Astrocyte (in vitro differentiated cells and primary cell): ENCODE measurements at regions not wholly inside any gene's neighbourhood (a gene's known extent, or its start where the extent isn't known, plus 50 kb on each side); places are given as distances from the start of the nearest gene placed in this dataset.
A peak's percentile ranks its signal among the peaks of the same experiment; 100 is the strongest.

Source experiments
- DNase-seq: peaks from one replicate; pipeline ENCODE4 v3.0.0-alpha.2; 2010; ENCODE audit warnings: low read depth
- FAIRE-seq: peaks from 2 replicates; lab custom pipeline; 2011; peaks lifted over from hg19 to GRCh38; lab: Jason Lieb, UNC
- H2AFZ ChIP-seq: 2 replicates; pipeline ENCODE4 v1.6.0; 2012; ENCODE audit warnings: low read depth, low read length, inconsistent platforms
- H3K27ac ChIP-seq: 2 replicates; pipeline ENCODE4 v1.5.1; 2011; ENCODE audit warnings: low read depth, low read length, inconsistent platforms
- H3K27me3 ChIP-seq: 2 replicates; pipeline ENCODE4 v1.6.0; 2011; ENCODE audit warnings: low read length, inconsistent platforms; ENCODE audit not compliant: insufficient read depth
- H3K36me3 ChIP-seq: 2 replicates; pipeline ENCODE4 v1.5.1; 2011; ENCODE audit warnings: low read length, inconsistent platforms; ENCODE audit not compliant: insufficient read depth
- H3K4me1 ChIP-seq: 2 replicates; pipeline ENCODE4 v1.5.1; 2011; ENCODE audit warnings: low read length, inconsistent platforms; ENCODE audit not compliant: insufficient read depth
- H3K4me2 ChIP-seq: 2 replicates; pipeline ENCODE4 v1.6.0; 2012; ENCODE audit warnings: low read length, inconsistent platforms
- H3K4me3 ChIP-seq: 2 replicates; pipeline ENCODE4 v1.5.1; 2011; ENCODE audit warnings: low read depth, mild to moderate bottlenecking, low read length, inconsistent platforms; ENCODE audit not compliant: insufficient read depth
- H3K79me2 ChIP-seq: 2 replicates; pipeline ENCODE4 v1.6.0; 2012; ENCODE audit warnings: mild to moderate bottlenecking, low read length, inconsistent platforms; ENCODE audit not compliant: insufficient read depth
- H3K9ac ChIP-seq: 2 replicates; pipeline ENCODE4 v1.6.0; 2012; ENCODE audit warnings: mild to moderate bottlenecking, low read length, inconsistent platforms
- H3K9me3 ChIP-seq: 2 replicates; pipeline ENCODE4 v1.5.1; 2012; ENCODE audit warnings: low read depth, mild to moderate bottlenecking, low read length, inconsistent platforms; ENCODE audit not compliant: insufficient read depth
- H4K20me1 ChIP-seq: 2 replicates; pipeline ENCODE4 v1.6.0; 2012; ENCODE audit warnings: low read length, inconsistent platforms; ENCODE audit not compliant: insufficient read depth
- H3K27ac Mint-ChIP-seq: one replicate; pipeline ENCODE4 v1.8.0; 2021; ENCODE audit warnings: mild to moderate bottlenecking, mixed read lengths; ENCODE audit not compliant: unreplicated experiment
- H3K27me3 Mint-ChIP-seq: one replicate; pipeline ENCODE4 v1.8.0; 2021; ENCODE audit warnings: low read depth, mixed read lengths; ENCODE audit not compliant: unreplicated experiment
- H3K36me3 Mint-ChIP-seq: one replicate; pipeline ENCODE4 v1.8.0; 2021; ENCODE audit warnings: low read depth, mixed read lengths; ENCODE audit not compliant: unreplicated experiment
- H3K4me1 Mint-ChIP-seq: one replicate; pipeline ENCODE4 v1.8.0; 2021; ENCODE audit warnings: low read depth, mixed read lengths; ENCODE audit not compliant: unreplicated experiment
- H3K4me3 Mint-ChIP-seq: one replicate; pipeline ENCODE4 v1.8.0; 2021; ENCODE audit warnings: mild to moderate bottlenecking, moderate library complexity, mixed read lengths; ENCODE audit not compliant: unreplicated experiment
- H3K9me3 Mint-ChIP-seq: one replicate; pipeline ENCODE4 v1.8.0; 2021; ENCODE audit warnings: mild to moderate bottlenecking, mixed read lengths; ENCODE audit not compliant: unreplicated experiment
- CTCF ChIP-seq: IDR thresholded peaks from 2 replicates; pipeline ENCODE4 v1.5.1; 2011; ENCODE audit warnings: low read depth, mild to moderate bottlenecking, inconsistent platforms, low read length, moderate library complexity; ENCODE audit not compliant: insufficient read depth
- EZH2 ChIP-seq: IDR thresholded peaks from 2 replicates; pipeline ENCODE4 v1.6.1; 2012; ENCODE audit warnings: mild to moderate bottlenecking, low read length, inconsistent platforms; ENCODE audit not compliant: insufficient read depth

- Mint-ChIP-seq H3K4me1 (peaks cover 38% of the 10 kb centered on the region), H3K36me3 (no peaks in the 10 kb centered on the region), H3K27ac (peak overlapping the region; percentile 59), H3K27me3 (no peaks in the 10 kb centered on the region), H3K4me3 (peak overlapping the region; percentile 36), H3K9me3 (no peaks in the 10 kb centered on the region)
- Histone ChIP-seq H3K4me2 (no peak overlapping the region), H3K9me3 (no peaks in the 10 kb centered on the region), H3K4me1 (peaks cover 34% of the 10 kb centered on the region), H3K27me3 (no peaks in the 10 kb centered on the region), H3K36me3 (no peaks in the 10 kb centered on the region), H4K20me1 (no peaks in the 10 kb centered on the region), H3K9ac (no peak overlapping the region), H3K4me3 (no peak overlapping the region), H3K79me2 (no peaks in the 10 kb centered on the region), H2AFZ (peak overlapping the region; percentile 62), H3K27ac (no peak overlapping the region)
- DNase-seq (peak; percentile 26), FAIRE-seq (no peak)
- TF ChIP-seq EZH2 (no peak), CTCF (no peak)
Measured at GRCh38 chr3:187989575-187990153, 164.3 kb upstream of the LPP start.

- H3K4me3 ChIP-seq, result no peak overlapping the region
- no peaks in the 10 kb centered on the region for H4K20me1 ChIP-seq
- no peak overlapping the region for H3K4me3 Mint-ChIP-seq
- TF ChIP-seq EZH2 (no peak), CTCF (no peak)
- H3K27me3 Mint-ChIP-seq, result no peaks in the 10 kb centered on the region
- no peaks in the 10 kb centered on the region for H3K36me3 ChIP-seq
- H2AFZ ChIP-seq, result no peak overlapping the region
- H3K27ac Mint-ChIP-seq, result no peak overlapping the region
- no peak overlapping the region for H3K9ac ChIP-seq
- DNase-seq (no peak), FAIRE-seq (no peak)
- no peaks in the 10 kb centered on the region for H3K9me3 Mint-ChIP-seq
- no peaks in the 10 kb centered on the region for H3K36me3 Mint-ChIP-seq
- no peak overlapping the region for H3K4me2 ChIP-seq
- peaks cover 25% of the 10 kb centered on the region for H3K4me1 ChIP-seq
- no peaks in the 10 kb centered on the region for H3K27me3 ChIP-seq
- peaks cover 37% of the 10 kb centered on the region for H3K4me1 Mint-ChIP-seq
- no peak overlapping the region for H3K27ac ChIP-seq
- no peaks in the 10 kb centered on the region for H3K9me3 ChIP-seq
- H3K79me2 ChIP-seq, result no peaks in the 10 kb centered on the region
Measured at GRCh38 chr3:187992609-187993008, 161.3 kb upstream of the LPP start.
